ENCODE measurements at regions not wholly inside any gene's neighbourhood (a gene's known extent, or its start where the extent isn't known, plus 50 kb on each side); places are given as distances from the start of the nearest gene placed in this dataset.
"Not testable (repeated sequence)": the region's sequence is repeated elsewhere in the genome, so short reads cannot be mapped to it uniquely, and the experiment has no call there.

DNA sequence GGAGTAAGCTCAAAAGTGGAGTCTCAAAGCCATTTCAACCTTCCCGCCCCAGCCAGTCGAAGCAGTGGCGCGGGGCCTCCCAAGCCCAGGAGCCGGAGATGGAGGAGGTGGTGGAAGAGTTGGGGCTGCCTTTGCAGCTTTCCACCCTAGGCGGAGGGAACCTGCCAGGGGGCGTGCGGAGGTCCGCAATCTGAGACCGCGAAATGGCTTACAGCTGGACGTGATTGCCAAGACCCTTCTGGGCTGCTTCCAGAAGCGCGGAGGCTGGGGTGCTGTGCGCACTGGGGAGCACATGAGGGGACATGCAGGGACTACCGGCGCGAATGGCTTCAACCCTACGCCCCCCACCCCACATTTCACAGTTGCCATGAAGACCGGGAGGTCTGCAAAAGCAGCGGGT, 86.2 kb downstream of the PRR15 start:
- DNase-seq (ENCODE audit: low read depth in 3 of 3): no peak

DNA sequence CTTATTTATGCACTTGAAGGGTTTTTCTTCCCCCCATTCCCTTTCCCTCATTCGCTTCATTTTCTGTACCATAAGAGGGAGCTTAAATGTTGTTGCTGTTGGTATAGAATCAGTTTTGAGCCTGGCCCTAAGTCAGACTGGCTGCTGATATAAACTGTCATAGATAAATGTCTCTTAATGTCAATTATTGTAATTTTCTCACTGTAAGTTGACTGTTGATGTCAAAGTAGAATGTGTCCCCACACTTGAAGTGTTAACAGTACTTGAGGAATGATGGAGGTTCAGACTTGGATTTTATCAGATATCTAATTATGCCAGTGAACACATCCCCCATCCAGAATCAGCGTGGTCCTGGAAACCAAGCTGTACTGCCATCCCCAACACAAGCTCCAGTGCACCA, 87.8 kb downstream of the PRR15 start:
- DNase-seq (ENCODE audit: low read depth in 3 of 3): no peak

DNA sequence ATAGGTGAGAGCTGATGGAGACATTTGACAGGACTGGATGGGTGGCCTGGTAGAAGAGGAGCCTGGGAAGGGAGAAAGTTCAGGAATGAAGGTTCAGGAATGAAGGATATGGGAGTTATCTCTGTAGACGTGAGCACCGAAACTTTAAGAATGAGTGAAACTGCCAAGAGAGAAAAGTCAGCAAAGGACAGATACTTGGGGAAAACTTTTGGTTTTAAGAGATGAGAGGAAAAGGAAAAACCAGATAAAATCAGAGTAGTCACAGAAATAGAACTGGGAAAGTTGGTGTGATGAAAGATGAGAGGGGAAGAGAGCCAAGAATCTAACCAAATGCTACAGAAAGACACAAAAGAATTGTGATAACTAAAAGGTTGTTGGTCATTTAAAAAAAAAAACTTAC, 88.9 kb downstream of the PRR15 start:
- DNase-seq (ENCODE audit: low read depth in 3 of 3): no peak

DNA sequence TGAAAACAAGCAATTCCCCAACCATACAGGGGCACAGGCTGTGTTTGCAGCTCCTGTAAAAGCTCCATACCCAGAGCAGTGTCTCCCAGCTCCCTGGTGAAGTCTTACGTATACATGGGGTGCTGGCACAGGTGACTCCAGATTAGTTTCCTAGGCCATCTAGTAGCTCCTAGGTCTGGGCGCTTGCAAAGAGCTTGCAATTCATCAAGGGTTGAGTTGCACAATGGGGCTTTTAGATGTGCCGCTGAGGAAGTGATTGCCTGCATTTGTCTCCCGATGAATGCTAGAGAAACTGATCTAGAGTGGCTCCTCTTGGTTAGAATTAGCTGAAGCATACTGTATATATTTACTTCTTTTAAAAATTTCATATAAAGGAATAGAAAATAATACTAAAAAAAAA, 90.7 kb downstream of the PRR15 start:
- not testable (repeated sequence) for DNase-seq (ENCODE audit: low read depth in 3 of 3)

DNA sequence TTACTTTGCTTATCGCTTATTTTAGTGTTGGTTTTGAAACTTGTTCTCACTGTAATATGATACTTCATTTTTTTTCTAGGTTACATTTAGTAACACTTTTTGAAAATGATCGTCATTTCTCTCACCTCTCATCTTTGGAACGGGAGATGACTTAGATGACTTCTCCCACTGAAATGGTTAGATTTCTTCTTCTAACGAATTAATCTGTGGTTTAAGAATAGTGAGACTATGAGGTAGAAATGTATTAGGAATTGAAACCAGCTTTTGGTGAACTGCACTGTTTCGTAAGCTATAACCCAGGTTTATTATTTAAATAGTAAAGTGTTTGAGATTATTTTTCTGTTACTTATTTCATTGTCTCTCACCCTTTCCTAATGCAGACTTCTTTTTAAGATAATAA, 93.7 kb downstream of the PRR15 start:
- no peak for DNase-seq (ENCODE audit: low read depth in 3 of 3)

DNA sequence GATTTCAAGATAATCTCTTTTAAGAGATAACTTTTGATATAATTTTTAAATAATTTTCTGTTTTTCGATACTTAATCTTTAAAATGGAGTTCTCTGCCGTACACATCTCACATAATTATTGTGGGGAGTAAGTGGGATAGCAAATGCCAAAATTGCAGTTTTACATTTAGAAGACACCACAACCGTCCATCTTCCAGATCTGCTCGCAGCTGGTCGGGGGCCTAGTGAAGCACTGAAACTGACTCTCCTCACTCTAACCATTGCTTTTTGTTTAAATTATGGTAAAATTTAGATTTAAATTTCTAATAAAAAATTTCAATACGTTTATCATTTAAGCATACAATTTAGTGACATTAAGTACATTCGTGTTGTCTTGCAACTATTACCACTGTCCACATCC, 94.2 kb downstream of the PRR15 start:
- DNase-seq (ENCODE audit: low read depth in 3 of 3): no peak

DNA sequence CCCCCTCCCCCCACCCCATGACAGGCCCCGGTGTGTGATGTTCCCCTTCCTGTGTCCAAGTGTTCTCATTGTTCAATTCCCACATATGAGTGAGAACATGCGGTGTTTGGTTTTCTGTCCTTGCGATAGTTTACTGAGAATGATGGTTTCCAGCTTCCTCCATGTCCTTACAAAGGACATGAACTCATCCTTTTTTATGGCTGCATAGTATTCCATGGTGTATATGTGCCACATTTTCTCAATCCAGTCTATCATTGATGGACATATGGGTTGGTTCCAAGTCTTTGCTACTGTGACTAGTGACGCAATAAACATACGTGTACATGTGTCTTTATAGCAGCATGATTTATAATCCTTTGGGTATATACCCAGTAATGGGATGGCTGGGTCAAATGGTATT, 95.6 kb downstream of the PRR15 start:
- DNase-seq (ENCODE audit: low read depth in 3 of 3): not testable (repeated sequence)

DNA sequence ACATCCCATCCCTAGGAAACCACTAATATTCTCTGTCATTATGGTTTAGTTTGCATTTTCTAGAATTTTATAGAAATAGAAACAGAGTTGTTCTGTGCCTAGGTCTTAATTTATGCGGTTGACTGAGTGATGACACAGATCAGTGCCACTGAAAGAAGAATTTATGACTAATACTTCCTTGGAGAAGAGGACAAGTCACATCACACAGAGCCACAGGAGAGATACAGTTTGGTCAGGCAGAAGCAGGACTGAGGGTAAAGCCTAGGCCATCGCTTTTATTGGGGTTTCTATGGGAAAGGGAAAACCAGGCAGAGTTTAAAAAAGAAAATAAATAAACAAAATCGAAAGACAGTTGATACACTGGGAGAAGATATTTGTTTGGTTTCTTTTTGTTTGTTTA, 99.3 kb downstream of the PRR15 start:
- DNase-seq (ENCODE audit: low read depth in 3 of 3): not testable (repeated sequence)

DNA sequence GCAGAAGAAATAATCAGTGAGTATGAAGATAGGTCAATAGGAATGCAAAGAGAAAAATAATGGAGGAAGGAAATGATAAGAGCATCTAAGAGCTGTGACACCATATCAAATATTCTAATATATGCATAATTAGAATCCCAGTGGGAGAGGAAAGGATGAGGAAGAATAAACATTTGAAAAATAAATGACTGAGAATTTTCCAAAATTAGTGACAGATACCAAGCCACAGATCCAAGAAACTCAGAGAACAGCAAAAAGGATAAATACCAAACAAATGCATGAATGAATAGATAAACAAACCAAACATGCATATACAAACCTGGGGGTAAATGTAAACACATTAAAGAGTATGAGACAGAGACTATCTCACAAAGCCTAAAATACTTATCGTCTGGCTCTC, 101.4 kb downstream of the PRR15 start:
- DNase-seq (ENCODE audit: low read depth in 3 of 3): not testable (repeated sequence)

DNA sequence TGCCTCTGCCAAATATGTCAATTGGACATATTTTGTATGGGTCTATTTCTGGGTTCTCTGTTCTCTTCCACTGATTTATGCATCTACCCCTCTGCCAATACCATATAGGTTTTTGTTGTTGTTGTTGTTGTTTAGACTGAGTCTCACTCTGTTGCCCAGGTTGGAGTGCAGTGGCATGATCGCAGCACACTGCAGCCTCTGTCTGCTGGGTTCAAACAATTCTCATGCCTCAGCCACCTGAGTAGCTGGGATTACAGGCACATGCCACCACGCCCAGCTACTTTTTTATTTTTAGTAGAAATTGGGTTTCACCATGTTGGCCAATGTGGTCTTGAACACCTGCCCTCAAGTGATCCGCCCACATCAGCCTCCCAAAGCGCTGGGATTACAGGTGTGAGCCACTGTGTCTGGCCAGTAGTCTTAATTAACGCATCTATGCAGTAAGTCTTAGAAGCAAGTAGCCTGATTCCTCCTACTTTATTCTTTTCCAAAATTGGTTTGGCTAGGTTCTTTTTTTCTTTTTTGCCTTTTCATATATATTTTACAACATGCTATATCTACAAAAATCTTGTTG, 103.5 kb downstream of the PRR15 start:
- DNase-seq (ENCODE audit: low read depth in 3 of 3): not testable (repeated sequence)

DNA sequence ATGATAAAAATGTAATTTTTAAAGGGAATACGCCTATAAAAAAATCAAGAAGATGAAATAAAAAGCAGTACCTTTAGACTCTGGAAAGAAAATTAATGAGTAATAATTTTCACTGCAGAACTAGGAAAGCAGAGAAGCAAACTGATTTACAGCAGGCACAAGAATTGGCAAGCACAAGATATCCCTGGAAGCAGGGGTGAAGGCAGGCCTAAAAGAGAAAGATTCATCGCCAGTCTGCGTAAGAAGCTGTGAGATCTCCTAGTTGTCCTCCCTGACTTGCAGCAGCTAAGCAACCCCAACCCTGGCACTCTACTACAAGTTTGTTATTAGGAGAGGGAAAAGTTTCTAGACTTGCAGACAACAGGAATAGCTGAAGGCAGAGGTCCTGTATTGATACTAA, 107.7 kb downstream of the PRR15 start:
- not testable (repeated sequence) for DNase-seq (ENCODE audit: low read depth in 3 of 3)

DNA sequence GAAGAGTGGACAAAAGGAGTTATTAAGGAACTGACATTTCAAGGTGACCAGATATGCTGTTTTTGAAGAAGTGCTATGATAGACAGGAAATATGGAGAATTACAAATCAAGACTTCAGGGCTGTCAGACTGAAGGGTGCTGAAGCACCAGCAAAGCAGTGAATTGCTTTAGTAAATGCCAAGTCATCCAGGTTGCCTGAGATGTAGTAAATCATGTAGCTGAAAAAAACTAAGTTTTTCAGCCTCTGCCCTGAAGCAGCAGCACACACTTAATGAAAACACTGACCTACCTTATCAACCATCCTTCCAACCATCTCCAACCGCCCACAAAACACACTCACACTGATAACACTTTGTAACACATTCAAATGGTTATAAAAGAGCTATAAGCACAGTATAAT, 110.0 kb downstream of the PRR15 start:
- DNase-seq (ENCODE audit: low read depth in 3 of 3): not testable (repeated sequence)

DNA sequence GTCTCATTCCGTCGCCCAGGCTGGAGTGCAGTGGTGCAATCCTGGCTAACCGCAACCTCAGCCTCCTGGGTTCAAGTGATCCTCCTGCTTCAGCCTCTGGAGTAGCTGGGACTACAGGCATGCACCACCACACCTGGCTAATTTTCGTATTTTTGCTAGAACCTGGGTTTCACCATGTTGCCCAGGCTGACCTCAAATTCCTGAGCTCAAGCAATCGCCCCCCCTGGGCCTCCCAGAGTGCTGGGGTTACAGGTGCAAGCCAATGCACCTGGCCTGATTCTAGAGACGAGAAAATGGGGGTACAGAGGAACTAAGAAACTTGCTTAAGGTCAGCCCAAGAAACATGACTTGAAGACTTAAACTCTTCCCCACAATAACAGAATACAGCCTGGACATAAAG, 111.0 kb downstream of the PRR15 start:
- not testable (repeated sequence) for DNase-seq (ENCODE audit: low read depth in 3 of 3)

DNA sequence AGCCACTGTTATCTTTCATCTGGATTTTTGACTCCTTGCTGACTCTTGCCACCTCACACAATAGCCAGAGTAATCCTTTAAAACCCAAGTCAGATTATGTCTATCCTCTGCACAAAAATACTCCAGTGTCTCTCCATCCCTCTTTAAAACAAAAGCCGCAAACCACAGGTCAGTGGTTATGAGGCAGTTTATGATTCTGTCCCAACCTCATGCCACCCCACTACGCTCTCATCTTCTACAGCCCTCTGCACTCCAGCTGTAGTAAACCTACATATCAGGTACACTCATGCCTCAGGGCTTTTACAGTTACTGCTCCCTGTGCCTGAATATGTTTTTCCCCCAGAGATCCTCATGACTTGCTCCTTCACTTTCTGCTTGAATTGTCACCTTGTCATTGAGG, 113.6 kb downstream of the PRR15 start:
- DNase-seq (ENCODE audit: low read depth in 3 of 3): not testable (repeated sequence)

DNA sequence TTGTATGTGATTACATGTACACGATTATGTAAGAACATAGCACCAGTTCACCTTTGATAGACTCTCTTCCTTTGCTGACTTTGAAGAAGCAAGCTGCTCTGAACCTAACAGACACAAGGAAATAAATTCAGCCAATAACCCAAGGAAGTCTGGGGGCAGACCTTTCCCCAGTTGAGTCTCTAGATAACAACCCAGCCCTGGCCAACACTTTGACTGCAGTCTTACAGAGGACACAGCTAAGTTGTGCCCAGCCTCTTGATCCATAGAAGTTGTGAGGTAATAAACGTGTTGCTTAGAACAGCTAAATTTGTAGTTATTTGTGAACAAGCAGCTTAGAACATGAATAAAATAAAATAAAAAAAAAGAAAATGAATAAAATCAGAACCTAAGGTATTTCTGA, 116.3 kb downstream of the PRR15 start:
- not testable (repeated sequence) for DNase-seq (ENCODE audit: low read depth in 3 of 3)

DNA sequence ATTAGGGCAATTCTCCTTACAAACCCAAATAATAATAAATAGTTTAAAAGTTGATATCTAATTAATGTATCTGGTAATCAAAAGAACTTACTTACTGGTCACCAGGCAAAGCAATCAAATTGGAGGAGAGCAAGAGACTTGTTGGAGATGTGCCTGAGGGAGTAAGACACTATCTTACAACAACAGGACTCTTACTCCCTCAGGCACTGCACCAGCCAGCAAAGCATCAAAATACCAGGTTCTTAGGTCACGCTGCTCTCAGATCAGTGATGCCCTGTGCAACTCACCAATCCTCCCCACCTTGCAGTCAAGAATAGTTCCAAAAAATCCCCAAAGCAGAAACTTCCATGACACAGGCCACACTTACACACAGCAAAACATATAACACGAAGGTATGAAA, 117.0 kb downstream of the PRR15 start:
- not testable (repeated sequence) for DNase-seq (ENCODE audit: low read depth in 3 of 3)

DNA sequence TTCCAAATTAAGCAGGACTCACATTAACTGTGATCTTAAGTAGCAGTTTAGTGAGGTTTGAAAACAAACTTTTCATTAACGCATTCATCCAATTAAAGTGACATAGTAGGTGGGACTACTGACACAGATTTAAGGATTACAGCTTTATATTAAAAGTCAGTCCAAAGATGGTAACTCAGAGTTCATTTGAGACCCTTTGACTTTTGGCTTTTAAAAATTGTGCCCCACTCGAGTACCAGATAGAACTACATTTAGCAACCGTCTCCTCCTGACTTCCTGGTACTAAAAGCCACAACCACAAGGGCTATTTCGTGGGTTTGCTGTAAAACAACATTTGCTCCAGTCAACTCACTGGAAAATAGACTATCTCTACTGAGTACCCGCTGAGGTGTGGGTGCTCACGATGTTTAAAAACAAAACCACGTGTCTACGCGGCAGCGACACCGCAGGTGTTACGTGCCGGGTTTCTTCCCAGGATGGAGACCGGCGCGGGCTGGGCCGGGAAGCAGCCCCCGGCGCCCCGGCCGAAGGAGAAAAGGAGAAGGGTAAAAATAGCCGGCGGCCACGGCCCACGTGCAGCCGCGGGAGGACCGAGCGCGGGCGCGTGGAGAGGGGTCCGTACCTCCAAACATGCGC, 120.6 kb downstream of the PRR15 start:
- DNase-seq (ENCODE audit: low read depth in 3 of 3): not testable (repeated sequence)

DNA sequence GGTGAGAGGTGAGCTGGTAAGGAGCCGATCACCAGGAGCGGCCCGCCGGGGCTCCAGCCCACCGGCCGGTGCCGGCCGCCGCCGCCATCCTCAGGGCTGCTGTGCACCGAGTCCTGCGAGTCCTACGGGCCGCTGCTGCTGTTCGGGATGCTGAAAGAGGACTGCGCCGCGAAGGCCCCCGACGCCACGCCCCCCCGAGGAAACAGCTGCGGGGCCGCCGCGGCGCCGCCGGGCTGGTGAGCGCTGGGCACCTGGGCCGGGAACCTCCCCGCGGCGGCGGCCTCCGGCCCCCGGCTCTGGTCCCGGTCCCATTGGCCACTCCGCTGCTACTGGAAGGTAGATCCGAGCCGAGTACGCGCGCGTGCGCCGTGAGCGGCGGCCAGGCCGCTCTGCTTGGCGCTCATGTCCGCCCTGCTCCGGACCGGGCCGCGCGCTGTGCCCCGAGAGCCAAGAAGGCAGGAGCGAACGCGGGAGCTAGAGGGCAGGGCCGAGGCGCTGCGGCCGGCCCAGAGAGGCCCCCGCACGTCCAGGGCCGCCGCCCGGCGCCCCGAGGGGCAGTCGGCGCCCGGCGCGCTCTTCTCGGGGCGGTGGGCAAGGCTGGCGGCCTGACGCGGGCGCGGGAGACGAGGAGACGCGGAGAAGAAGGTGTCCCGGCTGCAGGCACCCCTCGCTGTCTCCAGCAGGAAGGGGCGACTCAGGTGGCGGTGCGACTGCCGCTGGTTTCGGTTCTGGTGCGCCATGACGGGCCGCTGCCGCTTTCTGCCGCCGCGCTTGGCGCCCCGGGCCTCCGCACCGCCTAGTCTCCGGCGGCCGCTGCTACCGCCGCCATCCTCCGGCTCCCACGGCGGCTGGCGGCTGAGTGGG, 121.3 kb upstream of the WIPF3 start:
- peak in 2 of 3 experiments; percentile 9 to 11 for DNase-seq (ENCODE audit: low read depth in 3 of 3)

DNA sequence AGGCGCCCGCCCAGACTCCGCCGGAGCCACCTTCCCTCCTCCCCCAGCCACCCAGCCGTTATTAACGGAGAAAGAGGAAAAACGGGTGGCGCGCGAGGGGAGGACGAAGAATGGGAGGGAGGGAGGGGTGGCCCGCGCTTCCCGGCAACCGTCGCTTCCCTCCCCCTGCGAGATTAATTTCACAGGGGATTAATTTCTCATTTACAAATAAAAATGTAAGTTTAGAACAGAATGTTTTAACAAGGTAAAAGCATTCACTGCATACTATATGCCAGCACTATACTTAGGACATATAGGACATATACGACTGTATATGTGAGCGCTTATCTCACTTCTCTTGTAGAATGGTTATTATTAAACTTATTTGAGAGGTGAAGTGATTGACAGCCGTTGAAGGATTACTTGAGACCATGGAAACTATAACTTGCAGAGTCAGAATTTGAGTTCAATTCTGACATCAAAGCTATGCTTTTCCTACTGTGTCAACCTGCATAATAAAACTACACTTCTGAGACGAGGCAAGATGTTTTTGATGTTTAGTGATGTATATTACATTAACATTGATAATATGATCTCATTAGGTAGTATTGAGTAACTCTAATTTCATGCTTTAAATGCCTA, 120.5 kb upstream of the WIPF3 start:
- DNase-seq (ENCODE audit: low read depth in 3 of 3): not testable (repeated sequence)

DNA sequence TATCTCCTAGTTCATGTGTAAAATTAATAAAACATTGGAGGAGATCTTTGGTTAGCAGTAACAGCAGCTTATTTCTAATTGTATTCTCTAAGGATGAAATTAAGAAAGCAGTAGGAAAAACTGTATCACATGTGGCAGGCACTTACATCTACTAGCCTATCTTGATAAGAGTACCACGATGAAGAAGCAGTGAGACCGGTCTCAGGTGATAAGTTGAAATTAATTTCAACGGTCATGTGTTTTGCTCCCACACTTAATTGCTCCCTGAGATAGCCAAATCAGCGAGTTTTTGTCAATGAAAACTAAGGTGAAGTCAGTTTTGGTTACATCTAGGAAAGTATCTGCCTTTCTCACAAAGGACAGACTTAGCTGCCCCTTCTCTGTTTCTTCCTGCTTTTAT, 115.8 kb upstream of the WIPF3 start:
- not testable (repeated sequence) for DNase-seq (ENCODE audit: low read depth in 3 of 3)

DNA sequence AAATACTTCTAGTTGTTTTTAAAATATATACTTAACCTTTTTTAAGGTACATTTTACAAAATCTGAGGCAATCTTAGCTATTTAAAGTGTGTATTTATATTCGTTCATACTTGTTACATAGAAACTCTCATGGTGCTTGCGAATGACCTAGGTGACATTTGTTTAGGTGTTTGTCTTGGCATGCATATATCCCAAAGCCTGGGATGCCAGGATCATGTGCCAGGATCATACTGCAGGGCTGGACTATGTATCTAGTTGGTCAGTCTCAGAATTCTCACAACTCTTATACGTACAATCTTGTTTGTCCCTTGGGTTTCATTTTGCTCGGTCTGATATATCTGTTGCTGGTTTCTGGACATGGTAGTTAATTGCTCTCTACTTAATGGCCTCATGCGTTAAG, 109.9 kb upstream of the WIPF3 start:
- not testable (repeated sequence) for DNase-seq (ENCODE audit: low read depth in 3 of 3)

DNA sequence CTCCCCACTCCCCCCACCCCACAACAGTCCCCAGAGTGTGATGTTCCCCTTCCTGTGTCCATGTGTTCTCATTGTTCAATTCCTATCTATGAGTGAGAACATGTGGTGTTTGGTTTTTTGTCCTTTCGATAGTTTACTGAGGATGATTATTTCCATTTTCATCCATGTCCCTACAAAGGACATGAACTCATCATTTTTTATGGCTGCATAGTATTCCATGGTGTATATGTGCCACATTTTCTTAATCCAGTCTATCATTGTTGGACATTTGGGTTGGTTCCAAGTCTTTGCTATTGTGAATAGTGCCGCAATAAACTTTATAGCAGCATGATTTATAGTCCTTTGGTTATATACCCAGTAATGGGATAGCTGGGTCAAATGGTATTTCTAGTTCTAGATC, 106.6 kb upstream of the WIPF3 start:
- not testable (repeated sequence) for DNase-seq (ENCODE audit: low read depth in 3 of 3)

Measured in stimulated activated CD4-positive, alpha-beta T cell treated with anti-CD3 and anti-CD28 coated beads, TNF-alpha, amount 100 ng/mL, for 4 hours (primary cell).